Suprapubic skin (tissue), 3 donors: ENCODE measurements at regions not wholly inside any gene's neighbourhood (a gene's known extent, or its start where the extent isn't known, plus 50 kb on each side); places are given as distances from the start of the nearest gene placed in this dataset.

Experiments
- CTCF ChIP-seq, 2 donors: fragments of 200-600 bp in 1 of 2; fragments of 450-650 bp in 1 of 2; sonication (generic) in 1 of 2; IDR thresholded peaks; one replicate each; pipeline ENCODE4 v1.5.1; 2016 to 2019; ENCODE audit warnings: antibody characterized with exemption in 2 of 2, mild to moderate bottlenecking in 1 of 2, moderate library complexity in 1 of 2
- EP300 ChIP-seq: sonication (generic); formaldehyde crosslinking; IDR thresholded peaks from one replicate; pipeline ENCODE4 v1.6.1; 2017; ENCODE audit warnings: antibody characterized with exemption
- POLR2A ChIP-seq, 2 donors: fragments of 450-650 bp; IDR thresholded peaks; one replicate each; pipeline ENCODE4 v1.6.1; 2017; ENCODE audit warnings: antibody characterized with exemption in 2 of 2, mild to moderate bottlenecking in 2 of 2, moderate library complexity in 2 of 2

GRCh38 chr12:89899651-89900050, 191.0 kb upstream of the ATP2B1 start:
- TF ChIP-seq CTCF (IDR thresholded peaks at IDR 0.05) (no peak), POLR2A (IDR thresholded peaks at IDR 0.05) (no peak), EP300 (no peak)
